Spleen (tissue), 11 donors: ENCODE measurements at regions not wholly inside any gene's neighbourhood (a gene's known extent, or its start where the extent isn't known, plus 50 kb on each side); places are given as distances from the start of the nearest gene placed in this dataset.
A peak's percentile ranks its signal among the peaks of the same experiment; 100 is the strongest.

Experiments used
- DNase-seq: peaks from one replicate; pipeline ENCODE4 v3.0.0-alpha.2; 2020
- H3K27ac ChIP-seq, 8 donors: fragments of 200-600 bp; sonication (generic) in 7 of 8; 1 replicate in 4 of 8; 2 replicates in 4 of 8; pipeline versions ENCODE4 v1.5.0 to v1.8.0; 2016 to 2021; ENCODE audit warnings: inconsistent platforms in 4 of 8, mild to moderate bottlenecking in 4 of 8, moderate library complexity in 1 of 8
- H3K27me3 ChIP-seq, 7 donors: fragments of 200-600 bp; sonication (generic) in 6 of 7; replicated peaks in 1 of 7; 1 replicate in 4 of 7; 2 replicates in 3 of 7; pipeline versions ENCODE4 v1.5.0 to v1.8.0; 2016 to 2021; ENCODE audit warnings: inconsistent platforms in 3 of 7, mild to moderate bottlenecking in 1 of 7
- H3K36me3 ChIP-seq, 6 donors: fragments of 200-600 bp; sonication (generic) in 5 of 6; 1 replicate in 4 of 6; 2 replicates in 2 of 6; pipeline versions ENCODE4 v1.5.0 to v1.8.0; 2016 to 2021; ENCODE audit warnings: inconsistent platforms in 2 of 6
- H3K4me1 ChIP-seq, 6 donors: fragments of 200-600 bp; sonication (generic) in 5 of 6; 1 replicate in 3 of 6; 2 replicates in 3 of 6; pipeline versions ENCODE4 v1.5.0 to v1.8.0; 2016 to 2021; ENCODE audit warnings: inconsistent platforms in 3 of 6
- H3K4me3 ChIP-seq, 8 donors: fragments of 200-600 bp; sonication (generic) in 7 of 8; 1 replicate in 4 of 8; 2 replicates in 4 of 8; pipeline versions ENCODE4 v1.5.0 to v1.8.0; 2016 to 2021; ENCODE audit warnings: inconsistent platforms in 4 of 8, mild to moderate bottlenecking in 4 of 8, moderate library complexity in 2 of 8
- H3K9me3 ChIP-seq, 8 donors: fragments of 200-600 bp; sonication (generic) in 7 of 8; 1 replicate in 4 of 8; 2 replicates in 4 of 8; pipeline versions ENCODE4 v1.5.0 to v1.8.0; 2016 to 2021; ENCODE audit warnings: inconsistent platforms in 4 of 8
- CTCF ChIP-seq, 11 experiments: fragments of 200-600 bp in 7 of 11; fragments of 450-650 bp in 4 of 11; sonication (generic) in 4 of 11; IDR thresholded peaks in 8 of 11; conservative IDR thresholded peaks in 3 of 11; 1 replicate in 7 of 11; 2 replicates in 4 of 11; pipeline versions ENCODE4 v1.4.0 to v1.8.0; 2016 to 2021; ENCODE audit warnings: antibody characterized with exemption in 11 of 11, inconsistent platforms in 4 of 11, mild to moderate bottlenecking in 1 of 11
- POLR2A ChIP-seq, 3 donors: fragments of 450-650 bp; IDR thresholded peaks; one replicate each; pipeline ENCODE4 v1.5.1; 2017; ENCODE audit warnings: antibody characterized with exemption in 3 of 3, mild to moderate bottlenecking in 1 of 3
- POLR2AphosphoS5 ChIP-seq, 3 donors: sonication (generic); formaldehyde crosslinking; IDR thresholded peaks; one replicate each; pipeline ENCODE4 v1.5.1; 2017; ENCODE audit warnings: antibody characterized with exemption in 3 of 3
- WGBS, 5 donors: extraction: QIAGEN DNeasy Blood & Tissue Kit in 3 of 5; methylation state at CpG; one replicate each; pipeline versions ENCODE4 v1.1.5 to v1.1.7; 2013 to 2018; 5-methylcytosine and 5-hydroxymethylcytosine counted together
- intact Hi-C: fragments of 100-400 bp; cut with DNase I; formaldehyde crosslinking; loops from one replicate; pipeline ENCODE4 v1.15.0; 2023; ENCODE audit warnings: low total_unique reads
- donor health status: healthy with polysubstance abuse.
- donor health status: DM: no; HTN: no; CAD: no; lungs with moderate emphysema.
- donor health status: DM: no; HTN: no; CAD: no.
- donor health status: Bipolar disorder and iron deficiency.
- donor health status: healthy.
- donor health status: DM: no; HTN: no; CAD: no.
- donor health status: DM: yes; HTN: yes; CAD: no.

- intact Hi-C loops = no loop called here
- H3K4me1 ChIP-seq = peaks cover 0 to 21% (median 3%) of the 10 kb centered on the region in 6 donors
- no peaks in the 10 kb centered on the region for H3K9me3 ChIP-seq
- no peak for TF ChIP-seq CTCF (IDR thresholded peaks at IDR 0.05 in 8 of 11, conservative IDR thresholded peaks at IDR 0.05 in 3 of 11)
- no peak for TF ChIP-seq POLR2A (IDR thresholded peaks at IDR 0.05)
- TF ChIP-seq POLR2AphosphoS5 (IDR thresholded peaks at IDR 0.05) = no peak
- peaks cover 0 to 49% (median 0%) of the 10 kb centered on the region in 6 donors for H3K36me3 ChIP-seq
- WGBS, 5 donors = 69 to 93% (median 88%) methylated on average over 2 of the region's 2 CpGs
- DNase-seq = no peak
- H3K27ac ChIP-seq = peak overlapping the region in 5 of 8 donors; percentile 22 to 73 (median 54)
- no peak overlapping the region for H3K4me3 ChIP-seq
- no peaks in the 10 kb centered on the region for H3K27me3 ChIP-seq
These were observed 65.4 kb upstream of the UMPS start for GRCh38 chr3:124664804-124665203.

DNA sequence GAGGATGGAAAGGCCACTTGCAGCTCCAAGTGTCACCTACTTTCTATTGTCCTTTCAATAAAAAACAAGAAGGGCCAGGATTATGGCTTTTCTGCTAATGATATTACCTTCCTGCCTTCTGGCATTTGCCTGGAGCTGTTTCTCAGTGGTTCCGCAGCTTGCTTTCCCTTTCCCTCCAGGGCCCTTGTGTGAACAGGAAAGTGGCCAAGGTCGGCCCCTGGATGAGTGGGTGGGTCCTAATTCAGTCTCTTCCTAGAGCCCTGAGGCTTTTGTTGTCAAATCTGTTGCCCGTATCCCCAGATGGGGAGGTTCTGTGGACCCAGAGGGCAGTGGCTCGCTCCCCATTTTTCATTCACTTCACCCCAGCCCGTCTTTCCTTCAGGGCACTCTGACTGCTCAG is 64.2 kb upstream of the UMPS start:
- WGBS, 5 donors = 74 to 84% (median 80%) methylated on average over 5 of the region's 5 CpGs

DNA sequence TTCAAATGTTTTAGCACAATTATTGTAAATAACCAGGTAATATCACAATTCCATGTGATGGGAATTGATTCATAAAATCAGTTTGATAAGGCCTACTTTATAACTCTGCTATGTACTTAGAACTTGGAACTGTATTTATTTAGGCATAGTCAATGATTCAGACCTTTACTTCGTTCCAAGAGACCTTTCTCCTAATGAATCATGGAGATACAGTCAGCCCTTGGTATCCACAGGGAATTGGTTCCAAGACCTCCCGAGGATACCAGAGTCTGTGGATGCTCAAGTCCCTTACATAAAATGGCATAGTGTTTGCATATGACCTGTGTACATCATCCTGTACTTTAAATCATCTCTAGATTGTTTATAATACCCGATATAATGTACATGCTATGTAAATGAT is 60.8 kb upstream of the UMPS start:
- intact Hi-C loops = no loop called here
- 82 to 93% (median 88%) methylated on average over 3 of the region's 3 CpGs for WGBS, 5 donors

More for the DNA sequence above, 64.2 kb upstream of the UMPS start:
- no peaks in the 10 kb centered on the region for H3K9me3 ChIP-seq
- no peaks in the 10 kb centered on the region for H3K27me3 ChIP-seq
- intact Hi-C loops = no loop called here
- TF ChIP-seq POLR2AphosphoS5 (IDR thresholded peaks at IDR 0.05) (peak in 2 of 3 donors; percentile 42 to 59), CTCF (IDR thresholded peaks at IDR 0.05 in 8 of 11, conservative IDR thresholded peaks at IDR 0.05 in 3 of 11) (no peak)
- H3K4me3 ChIP-seq = no peak overlapping the region
- H3K4me1 ChIP-seq = peaks cover 0 to 26% (median 5%) of the 10 kb centered on the region in 6 donors
- H3K27ac ChIP-seq = peak overlapping the region in 7 of 8 donors; percentile 32 to 73 (median 54)
- H3K36me3 ChIP-seq = peaks cover 0 to 57% (median 0%) of the 10 kb centered on the region in 6 donors
- no peak for DNase-seq

GRCh38 chr3:124671106-124671505 is 59.1 kb upstream of the UMPS start:
- H3K4me1 ChIP-seq = peaks cover 4 to 21% (median 9%) of the 10 kb centered on the region in 6 donors
- peak overlapping the region in 5 of 8 donors; percentile 29 to 66 (median 49) for H3K27ac ChIP-seq
- no peaks in the 10 kb centered on the region for H3K9me3 ChIP-seq
- peaks cover 0 to 88% (median 2%) of the 10 kb centered on the region in 6 donors for H3K36me3 ChIP-seq
- no peak for DNase-seq
- 36 to 51% (median 41%) methylated on average over 5 of the region's 5 CpGs for WGBS, 5 donors
- intact Hi-C loops = no loop called here
- H3K4me3 ChIP-seq = no peak overlapping the region
- no peaks in the 10 kb centered on the region for H3K27me3 ChIP-seq
- no peak for TF ChIP-seq CTCF (IDR thresholded peaks at IDR 0.05 in 8 of 11, conservative IDR thresholded peaks at IDR 0.05 in 3 of 11)
- peak in 1 of 3 donors; percentile 83 for TF ChIP-seq POLR2AphosphoS5 (IDR thresholded peaks at IDR 0.05)
- no peak for TF ChIP-seq POLR2A (IDR thresholded peaks at IDR 0.05)

More for the DNA sequence above, 60.8 kb upstream of the UMPS start:
- TF ChIP-seq CTCF (IDR thresholded peaks at IDR 0.05 in 8 of 11, conservative IDR thresholded peaks at IDR 0.05 in 3 of 11) = no peak
- TF ChIP-seq POLR2AphosphoS5 (IDR thresholded peaks at IDR 0.05) = no peak
- TF ChIP-seq POLR2A (IDR thresholded peaks at IDR 0.05) = no peak
- no peaks in the 10 kb centered on the region for H3K27me3 ChIP-seq
- no peak overlapping the region for H3K4me3 ChIP-seq
- H3K9me3 ChIP-seq = no peaks in the 10 kb centered on the region
- DNase-seq = no peak
- peaks cover 0 to 77% (median 0%) of the 10 kb centered on the region in 6 donors for H3K36me3 ChIP-seq
- no peak overlapping the region for H3K27ac ChIP-seq
- H3K4me1 ChIP-seq = peaks cover 4 to 35% (median 10%) of the 10 kb centered on the region in 6 donors
